Loucy (cell line): ENCODE measurements at regions not wholly inside any gene's neighbourhood (a gene's known extent, or its start where the extent isn't known, plus 50 kb on each side); places are given as distances from the start of the nearest gene placed in this dataset.

Experiments used
- H2AFZ ChIP-seq: fragments of 200-600 bp; sonication (generic); 2 replicates; pipeline ENCODE4 v1.6.0; 2016; ENCODE audit warnings: antibody characterized with exemption, mild to moderate bottlenecking, low read length, moderate library complexity
- H3F3A ChIP-seq: fragments of 200-600 bp; 2 replicates; pipeline ENCODE4 v1.6.0; 2016; ENCODE audit warnings: antibody characterized with exemption, low read depth, mild to moderate bottlenecking
- H3K27me3 ChIP-seq: fragments of 200-600 bp; sonication (generic); 2 replicates; pipeline ENCODE4 v1.6.1; 2014; ENCODE audit warnings: low read length, mild to moderate bottlenecking; ENCODE audit not compliant: insufficient read depth, poor library complexity, severe bottlenecking
- H3K36me3 ChIP-seq: fragments of 200-600 bp; sonication (generic); 2 replicates; pipeline ENCODE4 v1.6.1; 2016; ENCODE audit warnings: low read length; ENCODE audit not compliant: insufficient read depth
- H3K4me1 ChIP-seq: fragments of 200-600 bp; sonication (generic); 2 replicates; pipeline ENCODE4 v1.5.1; 2014; ENCODE audit warnings: low read length, mild to moderate bottlenecking; ENCODE audit not compliant: insufficient read depth, poor library complexity, severe bottlenecking
- H3K4me2 ChIP-seq: fragments of 200-600 bp; sonication (generic); 2 replicates; pipeline ENCODE4 v1.6.0; 2014; ENCODE audit warnings: antibody characterized with exemption, low read length, low read depth, mild to moderate bottlenecking; ENCODE audit not compliant: poor library complexity, severe bottlenecking
- H3K4me3 ChIP-seq: fragments of 200-600 bp; sonication (generic); 2 replicates; pipeline ENCODE4 v1.5.1; 2014; ENCODE audit warnings: low read length, mild to moderate bottlenecking, mixed read lengths; ENCODE audit not compliant: poor library complexity, severe bottlenecking
- H3K79me2 ChIP-seq: fragments of 200-600 bp; sonication (generic); 2 replicates; pipeline ENCODE4 v1.6.1; 2014; ENCODE audit warnings: low read length; ENCODE audit not compliant: insufficient read depth
- H3K9ac ChIP-seq: fragments of 200-600 bp; sonication (generic); 2 replicates; pipeline ENCODE4 v1.6.0; 2014; ENCODE audit warnings: mild to moderate bottlenecking, low read depth, low read length, moderate library complexity; ENCODE audit not compliant: poor library complexity, severe bottlenecking
- H3K9me2 ChIP-seq: fragments of 200-600 bp; sonication (generic); replicated peaks from 2 replicates; pipeline ENCODE4 v1.6.1; 2016; ENCODE audit warnings: low read depth, low read length, mixed read lengths
- H3K9me3 ChIP-seq: fragments of 200-600 bp; sonication (generic); 2 replicates; pipeline ENCODE4 v1.6.1; 2014; ENCODE audit warnings: mild to moderate bottlenecking, antibody characterized with exemption, low read length, low read depth; ENCODE audit not compliant: insufficient read depth
- H4K20me1 ChIP-seq: fragments of 200-600 bp; sonication (generic); 2 replicates; pipeline ENCODE4 v1.6.0; 2014; ENCODE audit warnings: antibody characterized with exemption, low read length, mild to moderate bottlenecking; ENCODE audit not compliant: insufficient read depth, poor library complexity, severe bottlenecking
- CTCF ChIP-seq: fragments of 200-600 bp; sonication (generic); conservative IDR thresholded peaks from 2 replicates; pipeline ENCODE4 v1.5.1; 2014; ENCODE audit warnings: mild to moderate bottlenecking, antibody characterized with exemption, low read length
- EZH2phosphoT487 ChIP-seq: fragments of 200-600 bp; IDR thresholded peaks from 2 replicates; pipeline ENCODE4 v1.6.1; 2018; ENCODE audit warnings: antibody characterized with exemption, mild to moderate bottlenecking, moderate library complexity, borderline replicate concordance

- Histone ChIP-seq H3K79me2 (no peaks in the 10 kb centered on the region), H3K4me1 (no peaks in the 10 kb centered on the region), H4K20me1 (no peaks in the 10 kb centered on the region), H3K4me2 (no peak overlapping the region), H3F3A (no peaks in the 10 kb centered on the region), H3K4me3 (no peak overlapping the region), H3K9ac (no peak overlapping the region), H3K36me3 (no peaks in the 10 kb centered on the region), H3K27me3 (no peaks in the 10 kb centered on the region), H2AFZ (no peak overlapping the region), H3K9me2 (0 out of 2 replicates have a peak, but pooled peaks cover 3% of the 10 kb centered on the region), H3K9me3 (no peaks in the 10 kb centered on the region)
- no peak for TF ChIP-seq EZH2phosphoT487
- TF ChIP-seq CTCF = no peak
Measured at GRCh38 chr1:14309984-14310383, 288.5 kb upstream of the KAZN start.

- no peaks in the 10 kb centered on the region for H3K79me2 ChIP-seq
- H3K9me3 ChIP-seq = no peaks in the 10 kb centered on the region
- no peaks in the 10 kb centered on the region for H3F3A ChIP-seq
- TF ChIP-seq EZH2phosphoT487 (no peak), CTCF (no peak)
- 0 out of 2 replicates have a peak, but pooled peaks cover 3% of the 10 kb centered on the region for H3K9me2 ChIP-seq
- no peak overlapping the region for H3K4me3 ChIP-seq
- H2AFZ ChIP-seq = no peak overlapping the region
- no peaks in the 10 kb centered on the region for H4K20me1 ChIP-seq
- no peaks in the 10 kb centered on the region for H3K4me1 ChIP-seq
- no peaks in the 10 kb centered on the region for H3K27me3 ChIP-seq
- H3K9ac ChIP-seq = no peak overlapping the region
- no peaks in the 10 kb centered on the region for H3K36me3 ChIP-seq
- no peak overlapping the region for H3K4me2 ChIP-seq
Measured at GRCh38 chr1:14310476-14310875, 288.0 kb upstream of the KAZN start.

- Histone ChIP-seq H3K79me2 (no peaks in the 10 kb centered on the region), H3K4me2 (no peak overlapping the region), H2AFZ (no peak overlapping the region)
Measured at GRCh38 chr1:14313731-14314431, 284.6 kb upstream of the KAZN start.

More at GRCh38 chr1:14313731-14314431, 284.6 kb upstream of the KAZN start:
- no peaks in the 10 kb centered on the region for H4K20me1 ChIP-seq
- no peaks in the 10 kb centered on the region for H3K36me3 ChIP-seq
- no peaks in the 10 kb centered on the region for H3K9me3 ChIP-seq
- H3K27me3 ChIP-seq = no peaks in the 10 kb centered on the region
- H3K9me2 ChIP-seq = 0 out of 2 replicates have a peak, but pooled peaks cover 3% of the 10 kb centered on the region
- H3K4me1 ChIP-seq = no peaks in the 10 kb centered on the region
- H3K4me3 ChIP-seq = no peak overlapping the region
- TF ChIP-seq CTCF (no peak), EZH2phosphoT487 (no peak)
- H3F3A ChIP-seq = no peaks in the 10 kb centered on the region
- H3K9ac ChIP-seq = no peak overlapping the region
